Fibroblast of skin of left biceps (primary cell): ENCODE measurements at regions not wholly inside any gene's neighbourhood (a gene's known extent, or its start where the extent isn't known, plus 50 kb on each side); places are given as distances from the start of the nearest gene placed in this dataset.
"Not testable (repeated sequence)": the region's sequence is repeated elsewhere in the genome, so short reads cannot be mapped to it uniquely, and the experiment has no call there.

Experiments
- DNase-seq, 2 experiments: peaks; one replicate each; pipeline ENCODE4 v3.0.0-alpha.2; 2013; ENCODE audit warnings: low read depth in 2 of 2

DNA sequence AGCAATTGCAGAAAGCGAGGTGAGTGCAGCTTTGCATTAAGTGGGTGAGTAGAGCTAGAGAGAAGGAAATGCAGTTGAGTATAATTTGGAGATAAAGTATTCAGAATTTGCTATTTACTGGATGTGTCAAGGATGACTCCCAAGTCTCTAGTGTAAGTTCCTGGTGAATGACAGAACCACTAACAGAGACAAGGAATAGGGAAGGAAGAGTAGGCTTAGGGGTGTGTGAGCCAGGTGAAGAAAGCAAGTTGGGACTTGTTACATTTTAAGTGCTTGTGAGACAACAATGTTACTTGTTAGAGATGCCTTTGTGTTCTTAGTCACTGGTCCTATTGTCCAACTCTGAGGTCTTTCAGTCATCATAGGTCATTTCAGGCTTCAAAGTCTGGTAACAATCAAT, 70.8 kb downstream of the TBC1D26 start:
- not testable (repeated sequence) for DNase-seq

DNA sequence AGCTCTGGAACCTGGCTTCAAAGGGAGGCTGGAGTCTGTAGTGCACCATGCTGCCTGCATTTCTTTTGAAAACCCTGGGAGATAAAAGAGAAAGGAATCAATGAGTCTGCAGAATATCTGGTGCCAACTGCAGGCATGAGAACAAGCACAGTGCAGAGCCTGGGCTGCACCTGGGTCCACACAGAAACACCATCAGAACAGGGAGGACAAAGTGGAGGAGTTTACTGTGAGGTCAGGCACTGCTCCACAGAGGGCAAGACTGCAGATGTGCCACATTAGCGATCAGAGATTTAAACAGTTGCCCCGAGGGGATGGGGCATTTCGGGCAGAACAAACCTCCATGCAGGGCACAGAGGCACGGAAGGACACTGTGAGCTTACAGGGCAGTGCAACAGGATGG, 74.7 kb downstream of the TBC1D26 start:
- DNase-seq, result not testable (repeated sequence)

DNA sequence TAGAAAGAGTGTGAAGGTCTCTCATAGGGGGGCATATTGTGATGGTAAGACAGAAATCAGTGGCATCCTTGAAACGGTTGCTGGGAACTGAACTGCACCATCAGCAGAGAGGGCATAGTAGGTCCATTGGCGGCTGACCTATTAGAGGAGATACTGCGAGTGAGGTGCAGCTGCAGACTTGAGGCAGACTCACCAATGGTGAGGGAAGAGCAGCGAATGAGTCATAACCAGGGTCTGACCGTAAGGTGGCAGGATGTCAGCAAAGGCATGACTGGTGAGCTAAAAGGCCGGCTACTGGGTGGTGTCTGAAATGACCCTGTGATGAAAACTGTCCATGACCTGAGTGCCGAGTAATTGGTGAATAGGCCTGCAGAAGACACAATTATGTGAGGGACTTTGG, 81.3 kb downstream of the TBC1D26 start:
- not testable (repeated sequence) for DNase-seq

DNA sequence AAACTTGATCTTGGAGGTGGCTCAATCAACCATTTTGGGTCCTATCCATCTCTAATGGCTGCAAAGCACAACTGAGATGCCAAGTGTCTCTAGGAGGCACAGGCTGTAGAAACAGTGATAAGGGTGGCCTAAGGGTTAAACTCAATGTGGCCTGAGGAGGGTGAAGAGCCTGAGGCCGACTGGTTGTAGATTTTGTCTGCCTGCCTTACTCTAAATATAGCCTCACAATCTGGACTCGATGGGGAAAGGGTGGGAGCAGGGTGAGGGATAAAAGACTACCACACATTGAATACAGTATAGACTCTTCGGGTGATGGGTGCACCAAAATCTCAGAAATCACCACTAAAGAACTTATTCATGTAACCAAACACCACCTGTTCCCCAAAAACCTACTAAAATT, 81.9 kb downstream of the TBC1D26 start:
- not testable (repeated sequence) for DNase-seq

DNA sequence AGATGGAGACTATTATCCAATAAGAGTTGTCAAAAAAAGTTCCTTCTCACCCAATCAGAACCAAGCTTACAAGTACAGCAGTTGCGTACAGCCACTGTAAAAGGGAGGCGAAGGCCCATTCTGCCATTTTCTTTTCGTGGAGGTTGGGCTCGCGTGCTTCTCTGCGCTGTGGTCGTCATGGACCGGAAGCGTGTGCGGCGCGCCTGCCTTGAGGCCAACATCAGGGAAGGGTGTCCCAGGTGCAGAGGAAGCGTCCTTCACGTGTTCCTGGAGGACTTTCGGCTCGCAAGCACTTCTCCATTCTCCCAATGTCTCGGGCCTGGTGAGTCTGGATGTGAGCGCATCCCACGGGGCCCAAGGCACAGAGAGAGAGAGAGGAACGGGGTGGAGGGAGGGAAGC, 85.8 kb downstream of the TBC1D26 start:
- not testable (repeated sequence) for DNase-seq

DNA sequence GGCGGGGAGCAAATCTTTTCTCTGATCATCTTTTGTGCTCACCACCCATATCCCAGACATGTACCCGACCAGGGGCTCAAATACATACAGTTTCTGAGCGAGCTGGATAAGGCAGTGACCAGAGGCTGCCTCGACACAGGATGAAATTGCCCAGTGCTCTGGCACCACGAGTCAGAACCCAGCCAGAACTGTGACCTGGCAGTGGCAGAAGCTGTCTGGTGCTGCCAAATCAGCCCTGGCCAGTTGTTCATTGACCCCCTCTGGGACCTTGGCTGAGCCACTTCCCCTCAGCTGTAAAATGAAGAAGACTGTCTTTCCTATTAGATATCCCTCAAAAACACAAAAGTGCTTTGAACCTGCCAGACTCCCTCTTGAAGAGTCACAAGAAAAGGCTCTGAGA, 90.2 kb downstream of the TBC1D26 start:
- not testable (repeated sequence) for DNase-seq

DNA sequence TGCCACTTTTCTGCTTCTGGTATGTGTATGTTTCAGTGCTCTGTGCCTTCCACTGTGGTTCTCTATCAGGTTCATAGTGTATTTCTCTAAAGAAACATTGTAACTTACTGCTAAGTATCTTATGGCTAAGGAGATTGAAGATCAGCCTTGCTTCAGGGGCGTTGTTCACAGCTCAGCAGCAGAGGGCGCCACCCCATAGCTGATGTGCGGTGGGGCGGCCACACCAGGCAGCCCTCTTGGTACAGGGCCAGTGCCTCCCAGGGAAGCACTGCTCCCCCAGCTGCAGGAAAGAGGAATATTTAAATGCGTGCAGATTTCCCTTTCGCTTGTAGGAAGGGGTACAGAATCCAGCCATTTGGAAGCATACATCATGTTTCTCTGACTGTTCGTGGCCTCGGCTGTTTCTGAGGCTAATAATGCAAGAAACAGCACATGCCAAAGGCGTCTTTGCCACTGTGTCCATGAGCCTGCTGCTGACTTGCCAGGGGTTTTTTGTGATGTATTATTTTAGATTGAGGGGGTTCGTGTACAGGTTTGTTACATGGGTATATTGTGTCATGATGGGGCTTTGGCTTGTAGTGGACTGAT, 96.7 kb downstream of the TBC1D26 start:
- peak in 1 of 2 experiments; percentile 28 for DNase-seq

DNA sequence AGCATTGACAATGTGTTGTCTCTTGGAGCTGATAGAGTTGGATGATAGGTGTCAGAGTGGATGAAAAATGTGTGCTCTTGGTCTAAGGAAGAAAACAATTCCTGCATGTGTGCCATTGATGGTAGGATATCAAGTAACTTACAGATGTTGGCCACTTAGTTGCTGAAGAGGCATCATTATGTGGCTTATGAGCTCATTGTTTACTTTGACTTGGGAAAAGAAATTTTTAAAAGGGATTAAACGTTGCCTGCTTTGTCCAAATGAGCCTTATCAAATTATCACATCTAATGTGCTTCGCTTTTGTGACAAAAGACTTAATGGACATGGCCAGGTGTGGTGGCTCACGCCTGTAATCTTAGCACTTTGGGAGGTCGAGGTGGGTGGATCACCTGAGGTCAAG, 98.1 kb downstream of the TBC1D26 start:
- not testable (repeated sequence) for DNase-seq

DNA sequence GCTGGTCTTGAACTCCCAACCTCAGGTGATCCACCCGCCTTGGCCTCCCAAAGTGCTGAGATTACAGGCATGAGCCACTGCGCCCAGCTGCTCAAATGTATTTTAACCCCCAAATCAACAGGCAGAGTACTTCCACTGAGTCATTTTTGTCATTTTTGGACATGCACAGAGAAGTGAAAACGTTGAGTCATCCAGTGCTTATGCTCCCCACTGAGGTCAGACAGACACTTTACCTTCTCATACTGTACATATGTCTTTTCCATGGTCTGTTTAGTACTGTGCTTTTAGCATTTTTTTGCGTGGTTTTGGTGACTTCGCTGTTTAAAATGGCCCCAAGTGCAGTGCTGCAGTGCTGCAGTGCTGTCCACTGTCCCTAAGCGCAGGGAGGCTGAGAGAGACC, 99.1 kb downstream of the TBC1D26 start:
- DNase-seq, result peak in 1 of 2 experiments; percentile 30

DNA sequence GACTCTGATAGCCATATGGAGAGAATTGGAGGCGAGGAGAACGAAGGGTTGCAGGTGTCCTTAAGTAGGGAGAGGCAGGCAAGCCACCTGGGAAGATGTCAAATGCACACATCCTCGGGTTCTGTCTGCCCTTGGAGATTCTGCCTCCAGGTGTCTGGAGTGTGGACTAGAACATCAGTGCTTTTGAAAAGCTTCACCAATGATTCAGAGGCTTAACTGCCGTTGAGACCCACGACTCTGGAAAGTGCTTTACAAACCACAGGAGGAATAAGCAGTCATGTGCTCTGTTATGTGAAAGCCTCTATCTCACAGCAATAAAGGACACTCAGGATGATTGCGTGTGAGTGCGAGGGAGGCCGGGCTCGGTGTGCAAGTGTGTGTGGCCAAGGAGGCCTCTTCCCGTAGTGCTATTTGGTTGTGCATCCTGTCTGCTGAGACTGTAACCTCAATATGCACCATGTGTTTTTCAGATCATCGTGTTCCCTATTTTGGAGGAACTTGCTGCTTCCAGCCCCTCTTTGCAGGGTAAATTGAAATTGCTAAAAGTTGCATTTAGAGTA, 100.9 kb downstream of the TBC1D26 start:
- DNase-seq, result not testable (repeated sequence)

DNA sequence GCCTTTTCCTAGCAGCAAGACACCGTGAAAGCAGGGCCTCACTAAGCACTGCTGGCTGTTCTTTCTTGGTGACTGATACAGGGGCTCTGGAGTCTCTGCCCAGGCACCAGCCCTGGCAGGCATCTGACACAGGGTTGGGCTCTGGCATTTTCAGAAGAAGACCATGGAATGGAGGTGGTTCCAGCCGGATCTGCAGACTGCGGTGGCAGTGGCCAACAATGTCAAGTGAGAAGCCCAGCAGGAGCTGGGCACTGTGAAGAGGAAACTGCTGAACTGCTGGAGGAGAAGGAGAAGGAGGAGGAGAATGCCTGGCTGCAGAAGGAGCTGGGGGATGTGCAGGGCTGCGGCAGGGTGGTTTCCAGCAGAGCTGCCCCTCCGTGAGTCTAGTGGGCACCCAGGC, 101.8 kb downstream of the TBC1D26 start:
- not testable (repeated sequence) for DNase-seq

DNA sequence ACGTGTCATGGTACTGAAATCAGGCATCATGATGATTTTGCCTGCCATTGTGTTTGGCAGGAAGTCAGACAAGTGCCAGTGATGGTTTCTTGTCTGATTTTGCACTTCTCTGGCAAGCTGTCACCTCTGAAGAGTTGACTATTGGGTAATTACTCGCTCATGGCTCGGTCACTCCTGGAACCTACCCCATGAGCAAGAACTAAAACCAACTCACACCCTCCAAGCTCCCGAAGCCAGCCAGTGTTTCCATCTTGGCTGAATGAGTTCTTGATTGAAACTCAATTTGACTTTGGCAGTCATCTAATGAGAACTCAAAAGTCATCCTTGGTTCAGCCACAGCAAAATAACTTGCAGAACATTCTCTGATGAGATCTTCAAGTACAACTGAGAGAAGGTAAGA, 103.4 kb downstream of the TBC1D26 start:
- not testable (repeated sequence) for DNase-seq

DNA sequence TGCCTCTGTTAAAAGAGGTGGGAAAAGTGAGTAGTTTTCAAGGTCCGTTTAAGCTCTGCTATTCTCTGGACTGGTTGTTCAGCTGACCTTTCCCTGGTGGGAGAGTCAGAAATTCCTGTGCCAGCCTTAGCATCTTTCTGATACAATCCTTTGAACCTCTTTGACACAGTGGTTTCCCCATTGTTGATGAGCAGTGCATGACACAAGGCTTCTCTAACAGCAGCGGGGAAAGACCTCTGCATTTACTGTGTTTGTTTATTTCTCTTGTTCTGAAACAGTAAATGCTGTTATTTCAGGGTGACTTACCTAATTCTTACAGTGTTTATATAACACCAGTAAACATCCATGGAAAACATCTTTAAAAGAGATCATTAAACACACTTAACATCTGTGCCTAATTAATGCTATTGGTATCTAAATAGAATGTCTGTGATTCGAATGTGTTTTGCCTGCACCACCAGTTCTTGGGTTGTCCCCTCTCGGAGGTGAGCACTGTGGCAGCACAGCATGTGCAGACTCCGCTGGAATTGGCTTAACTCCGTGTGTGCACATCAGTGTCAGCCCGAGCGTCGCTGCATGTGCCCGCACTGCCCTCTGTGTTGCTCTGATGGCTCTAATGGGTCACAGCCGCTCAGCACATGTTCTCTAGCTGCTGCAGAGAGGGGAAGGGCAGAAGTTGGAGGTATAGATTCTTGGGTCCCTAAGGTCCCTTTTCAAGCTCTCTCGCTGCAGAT, 104.3 kb downstream of the TBC1D26 start:
- not testable (repeated sequence) for DNase-seq

DNA sequence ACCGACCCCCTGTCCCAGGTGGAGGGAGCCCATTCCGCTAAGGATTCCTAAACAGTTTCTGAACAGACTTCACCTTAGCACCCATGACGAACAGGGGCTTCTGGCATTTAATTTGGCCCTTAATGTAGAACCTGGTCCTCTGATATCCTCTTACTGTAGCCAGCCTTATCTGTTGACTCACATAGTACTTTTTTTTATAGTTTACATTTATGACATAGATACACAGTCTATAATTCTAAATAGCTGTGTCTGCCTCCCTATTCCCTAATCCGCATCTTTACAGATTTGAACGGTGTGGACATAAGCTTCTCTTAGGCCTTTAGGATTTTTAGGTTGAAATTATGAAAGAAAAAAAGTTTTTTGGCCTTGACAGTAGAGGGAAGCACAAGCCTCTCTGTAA, 104.9 kb downstream of the TBC1D26 start:
- not testable (repeated sequence) for DNase-seq

DNA sequence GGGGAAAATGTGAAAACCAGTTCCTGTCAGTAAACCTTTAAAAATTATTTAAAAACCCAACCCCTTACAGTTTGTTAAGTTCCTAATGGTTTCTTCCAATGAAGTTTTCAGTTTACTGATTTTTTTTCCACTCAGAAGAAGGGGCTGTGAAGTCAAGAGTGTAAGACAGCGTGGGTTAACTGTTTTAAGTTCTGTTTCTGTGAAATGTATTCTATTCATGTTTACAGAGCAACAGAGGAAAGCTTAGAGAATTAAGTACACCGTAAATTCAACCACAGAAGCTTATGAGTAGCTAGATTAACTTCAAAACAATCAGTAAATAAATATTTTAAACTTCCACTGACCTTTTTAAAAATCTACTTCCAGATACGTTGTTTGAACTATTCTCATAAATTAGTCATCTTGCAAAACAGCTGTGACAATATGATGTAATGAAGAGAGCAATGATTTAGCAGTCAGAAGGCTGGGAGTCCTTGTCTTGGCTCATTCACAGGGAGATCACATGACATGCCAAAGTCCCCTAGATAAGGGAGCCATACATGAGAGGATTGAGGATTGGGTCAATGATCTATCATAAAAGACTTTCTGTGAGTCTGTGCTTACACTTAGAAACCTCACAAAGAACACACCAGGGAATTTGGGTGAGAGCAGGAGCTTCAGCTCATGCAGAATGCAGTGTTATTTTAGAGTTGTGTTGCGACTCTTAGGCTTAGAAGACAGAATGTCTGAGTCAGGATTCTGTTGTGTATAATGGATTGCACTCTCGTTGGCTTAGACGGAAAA, 97.3 kb upstream of the ADORA2B start:
- not testable (repeated sequence) for DNase-seq

DNA sequence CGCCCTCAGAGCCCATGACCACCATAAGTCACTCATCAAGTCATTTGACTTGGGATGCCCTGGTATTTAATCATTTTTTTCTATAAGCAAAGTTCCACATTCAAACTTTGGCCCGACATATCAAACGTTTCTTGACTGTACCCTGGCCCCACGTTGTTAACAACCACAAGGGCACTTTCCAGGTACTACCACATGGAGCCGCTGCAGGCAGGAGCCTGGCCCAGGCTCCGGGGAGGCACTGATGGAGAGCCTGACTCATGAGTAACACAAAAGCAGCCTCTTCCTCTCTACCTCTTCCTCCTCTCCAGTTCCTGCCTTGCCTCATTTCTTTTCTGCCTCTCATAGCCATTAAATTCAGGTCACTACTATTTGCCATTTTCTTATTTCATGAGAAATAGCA, 95.9 kb upstream of the ADORA2B start:
- DNase-seq, result not testable (repeated sequence)

DNA sequence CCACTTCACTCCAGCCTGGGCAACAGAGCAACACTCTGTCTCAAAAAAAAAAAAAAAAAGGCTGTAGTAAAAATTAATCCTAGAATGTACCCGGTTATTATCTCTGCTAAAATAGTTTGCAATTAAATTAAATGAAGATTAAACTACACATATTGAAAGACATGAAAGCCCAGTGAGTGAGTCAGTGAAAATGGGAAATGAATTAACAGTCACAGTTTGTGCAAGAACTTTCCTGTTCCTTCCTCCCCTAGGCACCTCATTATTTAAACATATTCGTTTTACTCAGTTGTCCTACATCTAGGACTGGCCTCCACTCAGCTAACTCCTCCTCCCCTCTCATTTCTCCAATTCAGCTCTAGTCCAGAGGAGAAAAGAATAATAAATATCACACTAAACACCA, 94.9 kb upstream of the ADORA2B start:
- DNase-seq, result not testable (repeated sequence)

DNA sequence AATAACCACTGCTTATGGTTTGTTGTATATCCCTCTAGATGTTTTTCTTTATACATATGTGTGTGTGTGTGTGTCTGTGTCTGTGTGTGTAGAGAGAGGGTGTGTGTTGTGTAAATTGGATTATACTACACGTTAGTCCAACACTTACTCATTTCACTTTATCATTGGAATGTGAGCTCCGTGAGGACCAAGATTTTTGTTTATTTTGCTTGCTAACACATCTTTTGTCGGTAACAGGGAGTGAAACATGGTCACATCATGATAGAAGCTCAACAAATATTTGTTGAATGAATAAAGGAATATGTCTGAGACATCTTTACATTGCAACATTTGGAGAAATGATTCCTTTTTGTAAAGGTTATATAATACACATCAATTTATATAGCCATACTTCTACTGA, 94.2 kb upstream of the ADORA2B start:
- DNase-seq, result not testable (repeated sequence)

DNA sequence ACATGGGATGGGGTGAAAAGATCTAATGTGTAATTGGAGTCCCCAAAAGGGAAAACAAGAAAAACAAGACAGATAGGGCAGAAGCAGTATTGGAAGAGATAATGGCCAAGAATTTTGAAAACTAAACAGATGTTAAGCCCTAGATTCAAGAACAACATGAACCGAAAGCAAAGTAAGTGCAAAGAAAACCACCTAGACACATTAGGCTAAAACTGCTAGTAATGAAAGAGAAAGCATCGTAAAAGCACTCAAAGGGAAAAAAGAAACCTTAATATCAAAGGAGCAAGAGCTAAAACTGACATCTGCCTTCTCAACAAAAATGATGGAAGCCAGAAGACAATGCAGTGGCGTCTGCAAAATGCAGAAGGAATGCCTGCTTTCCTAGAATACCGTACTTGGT, 92.1 kb upstream of the ADORA2B start:
- DNase-seq, result not testable (repeated sequence)

DNA sequence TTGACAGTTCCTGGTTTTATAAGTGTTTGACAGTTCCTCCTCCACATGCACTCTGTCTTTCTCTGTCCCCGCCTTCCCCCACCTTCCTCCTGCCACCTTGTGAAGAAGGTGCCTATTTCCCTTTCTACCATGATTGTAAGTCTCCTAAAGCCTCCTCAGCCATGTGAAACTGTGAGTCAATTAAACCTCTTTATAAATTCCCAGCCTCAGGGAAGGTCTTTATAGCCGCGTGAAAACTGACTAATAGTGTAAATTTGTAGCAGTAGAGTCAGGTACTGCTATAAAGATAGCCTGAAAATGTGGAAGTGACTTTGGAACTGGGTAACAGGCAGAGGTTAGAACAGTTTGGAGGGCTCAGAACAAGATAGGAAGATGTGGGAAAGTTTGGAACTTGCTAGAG, 88.7 kb upstream of the ADORA2B start:
- not testable (repeated sequence) for DNase-seq

DNA sequence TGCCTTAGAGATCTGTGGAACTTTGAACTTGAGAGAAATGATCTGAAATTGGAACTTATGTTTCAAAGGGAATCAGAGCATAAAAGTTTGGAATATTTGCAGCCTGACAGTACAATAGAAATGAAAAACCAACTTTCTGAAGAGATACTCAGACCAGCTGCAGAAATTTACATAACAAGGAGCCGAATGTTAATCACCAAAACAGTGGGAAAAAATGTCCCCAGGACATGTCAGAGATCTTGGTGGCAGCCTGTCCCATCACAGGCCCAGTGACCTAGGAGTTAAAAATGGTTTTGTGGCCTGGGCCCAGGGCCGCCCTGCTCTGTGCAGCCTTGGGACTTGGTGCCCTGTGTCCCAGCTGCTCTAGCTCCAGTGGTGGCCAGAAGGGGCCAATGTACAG, 88.2 kb upstream of the ADORA2B start:
- DNase-seq, result not testable (repeated sequence)

DNA sequence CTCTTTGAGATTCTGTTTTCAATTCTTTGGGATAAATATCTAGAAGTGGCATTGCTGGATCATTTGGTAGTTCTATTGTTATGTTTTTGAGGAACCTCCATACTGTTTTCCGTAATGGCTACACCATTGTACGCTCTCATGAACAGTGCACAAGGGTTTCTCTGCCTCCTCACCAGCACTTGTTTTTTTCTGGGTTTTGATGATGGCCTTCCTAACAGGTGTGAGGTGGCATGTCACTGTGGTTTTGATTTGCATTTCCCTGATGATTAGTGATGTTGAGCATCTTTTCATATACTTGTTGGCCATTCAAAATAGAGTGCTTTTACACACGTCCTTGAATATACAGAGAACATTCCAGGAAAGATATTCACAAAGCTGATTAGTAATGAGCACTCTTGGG, 86.8 kb upstream of the ADORA2B start:
- DNase-seq, result not testable (repeated sequence)
